ENCODE measurements at regions not wholly inside any gene's neighbourhood (a gene's known extent, or its start where the extent isn't known, plus 50 kb on each side); places are given as distances from the start of the nearest gene placed in this dataset.

GRCh38 chr3:162992741-162993140, 1496.1 kb downstream of the OTOL1 start:
- no peak for DNase-seq (ENCODE audit: low spot score)

DNA sequence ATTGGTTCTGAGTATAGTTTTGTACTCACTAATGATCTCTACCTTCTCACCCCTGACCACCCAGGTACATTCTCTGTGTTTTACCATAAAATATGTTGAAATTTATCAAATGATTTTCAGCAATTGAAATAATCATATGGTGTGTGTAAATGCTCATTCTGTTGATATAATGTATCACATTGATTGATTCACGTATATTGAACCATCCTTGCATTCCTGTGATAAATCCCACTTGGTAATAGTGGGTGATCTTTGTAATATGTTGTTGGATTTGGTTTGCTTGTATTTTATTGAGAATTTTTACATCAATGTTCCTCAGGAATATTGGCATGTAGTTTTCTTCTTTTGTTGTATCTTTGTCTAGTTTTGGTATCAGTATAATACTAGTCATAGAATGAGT, 1497.6 kb downstream of the OTOL1 start:
- no peak for DNase-seq (ENCODE audit: low spot score)

DNA sequence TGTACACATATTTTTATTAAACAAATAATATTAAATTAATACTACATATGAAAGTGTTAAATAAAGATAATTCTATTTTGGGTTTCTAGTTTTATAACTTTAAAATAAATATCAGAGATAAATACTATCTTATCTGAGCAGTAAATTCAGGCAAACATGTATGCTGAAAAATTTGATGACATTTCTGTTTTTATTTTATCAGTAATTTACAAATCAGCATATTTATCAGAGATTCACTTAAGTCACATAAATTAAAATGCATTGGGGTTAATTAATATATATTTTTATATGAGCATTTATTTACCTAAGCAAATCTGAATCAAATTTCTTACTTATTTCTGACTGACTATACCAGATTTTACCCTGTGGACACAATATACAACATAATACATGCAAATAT, 1499.8 kb downstream of the OTOL1 start:
- no peak for DNase-seq (ENCODE audit: low spot score)

- no peak for DNase-seq (ENCODE audit: low spot score)
Measured at GRCh38 chr3:162998205-162998604, 1501.6 kb downstream of the OTOL1 start.

- DNase-seq (ENCODE audit: low spot score) = no peak
Measured at GRCh38 chr3:163011596-163011995, 1515.0 kb downstream of the OTOL1 start.

GRCh38 chr3:163016251-163016650, 1519.6 kb downstream of the OTOL1 start:
- DNase-seq (ENCODE audit: low spot score) = no peak

DNA sequence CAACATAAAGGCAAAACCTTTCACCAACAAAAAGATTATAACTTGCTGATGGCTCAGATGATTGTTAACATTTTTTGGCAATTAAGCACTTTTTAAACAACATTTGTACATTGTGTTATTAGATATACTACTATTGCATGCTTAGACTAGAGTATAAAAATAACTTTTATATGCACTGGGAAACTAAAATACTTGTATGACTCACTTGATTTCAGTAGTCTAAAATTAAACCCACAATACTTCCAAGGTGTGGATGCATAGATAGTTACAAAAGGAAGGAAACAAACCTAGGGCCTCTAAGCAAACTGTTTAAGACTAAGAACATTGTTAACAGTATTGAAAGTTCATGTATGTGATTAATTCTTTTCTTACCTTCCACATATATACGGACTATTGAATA, 1521.5 kb downstream of the OTOL1 start:
- no peak for DNase-seq (ENCODE audit: low spot score)

DNA sequence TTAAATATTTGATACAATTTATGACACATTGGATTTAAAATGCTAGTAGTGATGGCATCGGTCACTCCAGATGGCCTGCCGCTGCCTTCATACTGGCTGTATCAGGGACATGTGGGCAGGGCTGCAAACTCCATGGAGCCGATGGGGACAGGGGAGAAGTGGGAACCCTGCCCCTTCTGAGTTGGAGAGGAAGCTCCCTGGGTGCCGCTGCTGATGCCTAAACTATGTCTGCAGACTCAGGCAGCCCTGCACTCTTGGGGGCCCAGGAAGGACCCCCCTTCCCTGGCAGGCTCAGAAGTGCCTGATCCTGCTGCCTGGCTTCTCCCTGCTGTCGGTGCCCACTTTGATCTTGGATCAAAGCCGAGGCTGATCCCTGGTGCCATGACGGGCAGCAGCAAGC, 1522.1 kb downstream of the OTOL1 start:
- DNase-seq (ENCODE audit: low spot score) = no peak

- DNase-seq (ENCODE audit: low spot score) = no peak
Measured at GRCh38 chr3:163019260-163019659, 1522.7 kb downstream of the OTOL1 start.

DNA sequence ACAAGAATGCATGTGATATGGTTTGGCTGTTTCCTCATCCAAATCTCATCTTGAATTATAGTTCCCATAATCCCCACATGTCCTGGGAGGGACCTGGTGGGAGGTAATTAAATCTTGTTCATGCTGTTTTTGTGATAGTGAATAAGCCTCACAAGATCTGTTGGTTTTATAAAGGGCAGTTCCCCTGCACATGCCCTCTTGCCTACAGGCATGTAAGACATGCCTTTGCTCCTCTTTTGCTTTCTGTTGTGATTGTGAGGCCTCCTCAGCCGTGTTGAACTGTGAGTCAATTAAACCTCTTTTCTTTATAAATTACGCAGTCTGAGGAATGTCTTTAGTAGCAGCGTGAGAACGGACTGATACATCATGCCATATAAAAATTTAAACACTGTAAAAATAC, 1537.0 kb downstream of the OTOL1 start:
- no peak for DNase-seq (ENCODE audit: low spot score)

GRCh38 chr3:163039636-163040035, 1543.0 kb downstream of the OTOL1 start:
- no peak for DNase-seq (ENCODE audit: low spot score)

DNA sequence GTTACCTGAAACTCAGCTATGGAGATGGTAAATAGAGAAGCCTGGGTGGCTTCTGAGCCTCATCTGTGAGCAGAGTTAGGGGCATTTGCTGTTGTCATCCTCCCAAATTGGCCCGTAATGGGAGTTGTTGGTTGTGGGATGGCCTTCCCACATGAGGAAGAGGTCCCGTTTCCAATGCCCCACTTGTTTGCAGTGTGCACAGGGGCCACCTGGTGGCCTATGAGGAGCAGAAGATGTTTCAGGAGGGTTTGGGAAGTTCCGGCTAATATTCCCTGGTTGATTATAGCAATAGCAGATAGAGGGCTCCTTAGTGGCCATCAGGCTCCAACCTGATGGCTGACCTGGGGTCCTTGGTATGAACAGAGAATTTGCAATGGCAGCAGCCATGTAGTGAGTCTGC, 1546.5 kb downstream of the OTOL1 start:
- no peak for DNase-seq (ENCODE audit: low spot score)

DNA sequence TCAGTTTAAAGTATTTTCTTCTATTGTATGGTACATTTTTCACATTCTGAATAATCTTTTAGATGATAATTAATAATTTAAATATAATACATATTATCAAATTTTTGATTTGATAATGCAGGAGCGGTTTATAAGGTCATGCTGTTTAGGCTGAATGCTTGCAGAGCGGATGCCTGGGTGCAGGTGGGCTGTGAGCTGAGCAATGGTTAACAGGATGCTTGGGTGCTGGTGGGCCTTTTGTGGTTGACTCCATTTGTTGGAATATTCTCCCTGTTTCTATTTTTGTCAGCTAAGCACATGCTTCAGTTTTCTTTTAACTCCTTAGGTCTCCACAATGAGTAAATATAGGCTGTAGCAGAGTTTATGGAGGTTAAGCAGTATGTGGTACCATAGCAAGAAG, 1549.3 kb downstream of the OTOL1 start:
- DNase-seq (ENCODE audit: low spot score) = no peak

GRCh38 chr3:163048881-163049280, 1552.3 kb downstream of the OTOL1 start:
- no peak for DNase-seq (ENCODE audit: low spot score)

DNA sequence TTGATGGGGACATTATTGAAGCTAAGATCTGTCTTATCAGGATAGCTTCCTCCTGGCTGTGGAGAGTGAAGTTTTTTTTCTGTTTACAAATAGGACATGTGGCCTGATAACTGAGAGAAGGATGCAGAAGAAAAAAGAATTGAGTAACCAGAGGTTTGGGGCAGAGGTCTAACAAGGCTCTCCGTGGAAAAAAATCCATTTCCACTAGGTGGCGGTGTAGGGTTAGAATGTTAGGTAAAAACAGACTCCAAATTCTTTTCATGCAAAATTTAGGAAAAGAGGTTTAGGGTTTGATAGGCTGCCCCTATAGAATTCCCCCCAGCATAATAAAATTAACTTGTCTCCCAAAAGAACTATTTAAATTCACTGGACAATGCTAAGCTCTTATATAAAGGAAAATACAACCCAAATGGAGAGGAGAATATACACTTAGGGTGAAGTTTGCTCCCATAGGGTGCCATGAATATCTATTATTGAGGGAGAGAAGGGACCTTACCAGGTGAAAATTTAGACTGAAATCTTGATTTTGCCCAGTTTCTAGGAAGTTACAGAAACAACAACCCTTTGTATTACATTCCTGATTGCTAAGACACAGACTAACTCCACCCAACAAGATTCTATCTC, 1560.4 kb downstream of the OTOL1 start:
- peak; percentile 10 for DNase-seq (ENCODE audit: low spot score)

- DNase-seq (ENCODE audit: low spot score) = no peak
Measured at GRCh38 chr3:163058031-163058854, 1561.6 kb downstream of the OTOL1 start.

GRCh38 chr3:163071713-163072112, 1575.1 kb downstream of the OTOL1 start:
- no peak for DNase-seq (ENCODE audit: low spot score)

Data from germinal center (tissue), 1 donor.